ENCODE measurements at regions not wholly inside any gene's neighbourhood (a gene's known extent, or its start where the extent isn't known, plus 50 kb on each side); places are given as distances from the start of the nearest gene placed in this dataset.
A peak's percentile ranks its signal among the peaks of the same experiment; 100 is the strongest.
"Not testable (repeated sequence)": the region's sequence is repeated elsewhere in the genome, so short reads cannot be mapped to it uniquely, and the experiment has no call there.

- not testable (repeated sequence) for DNase-seq
These were observed 412.2 kb upstream of the SMIM21 start for GRCh38 chr18:75839686-75840085.

- no peak for DNase-seq
These were observed 411.5 kb upstream of the SMIM21 start for GRCh38 chr18:75839041-75839440.

- no peak for DNase-seq
These were observed 409.8 kb upstream of the SMIM21 start for GRCh38 chr18:75837316-75837715.

GRCh38 chr18:75836516-75836915, 409.0 kb upstream of the SMIM21 start:
- DNase-seq = no peak

- no peak for DNase-seq
These were observed 404.5 kb upstream of the SMIM21 start for GRCh38 chr18:75831960-75832359.

- no peak for DNase-seq
These were observed 403.3 kb upstream of the SMIM21 start for GRCh38 chr18:75830828-75831227.

GRCh38 chr18:75829091-75829490, 401.6 kb upstream of the SMIM21 start:
- DNase-seq = no peak

GRCh38 chr18:75828379-75828778, 400.9 kb upstream of the SMIM21 start:
- DNase-seq = no peak

GRCh38 chr18:75827751-75828287, 400.3 kb upstream of the SMIM21 start:
- no peak for DNase-seq

- DNase-seq = no peak
These were observed 397.2 kb upstream of the SMIM21 start for GRCh38 chr18:75824661-75825060.

GRCh38 chr18:75823471-75823870, 396.0 kb upstream of the SMIM21 start:
- DNase-seq = no peak

GRCh38 chr18:75818383-75818782, 390.9 kb upstream of the SMIM21 start:
- DNase-seq = no peak

- DNase-seq = no peak
These were observed 388.3 kb upstream of the SMIM21 start for GRCh38 chr18:75815767-75816166.

- DNase-seq = no peak
These were observed 385.3 kb upstream of the SMIM21 start for GRCh38 chr18:75812761-75813160.

- peak; percentile 29 for DNase-seq
These were observed 383.6 kb upstream of the SMIM21 start for GRCh38 chr18:75810961-75811551.

GRCh38 chr18:75810516-75810915, 383.0 kb upstream of the SMIM21 start:
- no peak for DNase-seq

- DNase-seq = no peak
These were observed 382.4 kb upstream of the SMIM21 start for GRCh38 chr18:75809926-75810255.

GRCh38 chr18:75809151-75809925, 381.8 kb upstream of the SMIM21 start:
- DNase-seq = no peak

- no peak for DNase-seq
These were observed 377.8 kb upstream of the SMIM21 start for GRCh38 chr18:75805265-75805664.

GRCh38 chr18:75802681-75803080, 375.2 kb upstream of the SMIM21 start:
- no peak for DNase-seq

- no peak for DNase-seq
These were observed 373.7 kb upstream of the SMIM21 start for GRCh38 chr18:75801178-75801577.

- DNase-seq = no peak
These were observed 372.8 kb upstream of the SMIM21 start for GRCh38 chr18:75800331-75800648.

GRCh38 chr18:75799449-75800330, 372.2 kb upstream of the SMIM21 start:
- peak; percentile 26 for DNase-seq
